ENCODE measurements at regions not wholly inside any gene's neighbourhood (a gene's known extent, or its start where the extent isn't known, plus 50 kb on each side); places are given as distances from the start of the nearest gene placed in this dataset.

DNA sequence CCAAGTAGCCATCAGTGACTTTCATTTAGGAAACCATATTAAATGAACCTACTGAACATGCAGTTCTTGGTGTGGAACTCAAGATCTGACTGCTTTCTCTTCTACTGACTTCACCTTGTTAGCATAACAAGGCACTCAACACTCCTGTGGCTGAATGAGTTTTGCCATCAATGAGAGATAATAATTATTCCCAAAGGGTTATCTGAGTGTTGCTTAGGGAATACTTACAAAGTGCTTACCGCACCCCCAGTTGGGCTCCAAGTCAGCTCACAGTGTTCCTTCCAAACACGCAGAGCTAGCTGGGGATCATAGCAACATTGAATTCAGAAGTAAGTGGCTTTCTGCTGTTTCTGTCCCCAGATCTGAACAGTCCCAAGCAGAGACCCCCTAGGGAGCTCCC, 182.9 kb downstream of the SREK1 start:
- TF ChIP-seq, protein P1, sequence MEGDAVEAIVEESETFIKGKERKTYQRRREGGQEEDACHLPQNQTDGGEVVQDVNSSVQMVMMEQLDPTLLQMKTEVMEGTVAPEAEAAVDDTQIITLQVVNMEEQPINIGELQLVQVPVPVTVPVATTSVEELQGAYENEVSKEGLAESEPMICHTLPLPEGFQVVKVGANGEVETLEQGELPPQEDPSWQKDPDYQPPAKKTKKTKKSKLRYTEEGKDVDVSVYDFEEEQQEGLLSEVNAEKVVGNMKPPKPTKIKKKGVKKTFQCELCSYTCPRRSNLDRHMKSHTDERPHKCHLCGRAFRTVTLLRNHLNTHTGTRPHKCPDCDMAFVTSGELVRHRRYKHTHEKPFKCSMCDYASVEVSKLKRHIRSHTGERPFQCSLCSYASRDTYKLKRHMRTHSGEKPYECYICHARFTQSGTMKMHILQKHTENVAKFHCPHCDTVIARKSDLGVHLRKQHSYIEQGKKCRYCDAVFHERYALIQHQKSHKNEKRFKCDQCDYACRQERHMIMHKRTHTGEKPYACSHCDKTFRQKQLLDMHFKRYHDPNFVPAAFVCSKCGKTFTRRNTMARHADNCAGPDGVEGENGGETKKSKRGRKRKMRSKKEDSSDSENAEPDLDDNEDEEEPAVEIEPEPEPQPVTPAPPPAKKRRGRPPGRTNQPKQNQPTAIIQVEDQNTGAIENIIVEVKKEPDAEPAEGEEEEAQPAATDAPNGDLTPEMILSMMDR (IDR thresholded peaks at IDR 0.05), result no peak
- no peak for TF ChIP-seq POLR2A (IDR thresholded peaks at IDR 0.05)
- intact Hi-C loops (cut with DNase I; ENCODE audit: low total_unique reads), result no loop called here

DNA sequence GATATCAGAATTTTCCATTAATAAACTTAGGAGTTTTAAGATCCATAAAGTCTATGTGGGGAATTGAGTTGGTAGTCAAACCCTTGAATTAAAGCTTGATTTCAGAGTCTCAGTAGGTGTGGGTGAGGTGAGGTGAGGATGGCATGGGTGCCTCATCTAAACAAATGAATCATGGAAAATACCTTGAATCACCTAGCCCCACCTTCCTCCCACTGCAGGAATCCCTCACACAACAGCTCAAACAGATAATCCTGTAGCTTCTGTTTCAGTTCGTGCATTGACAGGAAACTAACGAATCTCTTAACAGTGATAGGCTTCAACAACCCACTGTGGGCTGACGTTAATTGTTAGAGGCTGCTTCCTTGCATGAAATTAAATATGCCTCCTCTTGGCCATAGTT, 185.0 kb downstream of the SREK1 start:
- intact Hi-C loops (cut with DNase I; ENCODE audit: low total_unique reads), result no loop called here
- TF ChIP-seq, protein P1 (IDR thresholded peaks at IDR 0.05), result no peak
- TF ChIP-seq POLR2A (IDR thresholded peaks at IDR 0.05), result no peak
- no peaks in the 10 kb centered on the region for H3K4me1 ChIP-seq
- no peaks in the 10 kb centered on the region for H3K36me3 ChIP-seq
- H3K27me3 ChIP-seq, result no peaks in the 10 kb centered on the region
- no peak for DNase-seq
- H3K27ac ChIP-seq, result no peak overlapping the region
- no peaks in the 10 kb centered on the region for H3K9me3 ChIP-seq
- H3K4me3 ChIP-seq, result no peak overlapping the region

More for the DNA sequence above, 182.9 kb downstream of the SREK1 start:
- Histone ChIP-seq H3K27me3 (no peaks in the 10 kb centered on the region), H3K9me3 (no peaks in the 10 kb centered on the region), H3K36me3 (no peaks in the 10 kb centered on the region), H3K27ac (no peak overlapping the region), H3K4me3 (no peak overlapping the region), H3K4me1 (no peaks in the 10 kb centered on the region)
- no peak for DNase-seq

DNA sequence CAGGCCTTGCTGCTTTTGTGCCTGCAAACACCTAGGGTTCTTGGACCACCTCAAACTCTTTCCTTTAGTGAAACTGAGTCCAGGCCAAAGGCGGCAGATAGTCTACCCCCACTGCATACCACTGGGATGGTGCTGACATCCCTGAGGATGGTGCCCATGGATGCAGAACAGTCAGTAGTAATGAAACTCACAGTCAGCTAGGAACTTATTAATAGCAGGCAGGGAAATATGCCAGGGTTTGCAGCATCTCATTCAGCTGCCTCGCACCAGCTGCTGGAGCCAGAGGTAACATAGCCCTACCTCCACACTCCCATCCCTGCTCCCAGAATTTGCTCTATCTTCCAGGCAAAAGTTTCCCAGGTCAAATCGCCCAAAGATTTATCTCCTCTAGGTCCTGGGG, 189.1 kb downstream of the SREK1 start:
- Histone ChIP-seq H3K4me1 (no peaks in the 10 kb centered on the region), H3K36me3 (no peaks in the 10 kb centered on the region), H3K27me3 (no peaks in the 10 kb centered on the region), H3K9me3 (no peaks in the 10 kb centered on the region), H3K27ac (no peak overlapping the region), H3K4me3 (no peak overlapping the region)
- intact Hi-C loops (cut with DNase I; ENCODE audit: low total_unique reads), result no loop called here
- DNase-seq, result no peak
- TF ChIP-seq, protein P1 (IDR thresholded peaks at IDR 0.05), result no peak
- no peak for TF ChIP-seq POLR2A (IDR thresholded peaks at IDR 0.05)

DNA sequence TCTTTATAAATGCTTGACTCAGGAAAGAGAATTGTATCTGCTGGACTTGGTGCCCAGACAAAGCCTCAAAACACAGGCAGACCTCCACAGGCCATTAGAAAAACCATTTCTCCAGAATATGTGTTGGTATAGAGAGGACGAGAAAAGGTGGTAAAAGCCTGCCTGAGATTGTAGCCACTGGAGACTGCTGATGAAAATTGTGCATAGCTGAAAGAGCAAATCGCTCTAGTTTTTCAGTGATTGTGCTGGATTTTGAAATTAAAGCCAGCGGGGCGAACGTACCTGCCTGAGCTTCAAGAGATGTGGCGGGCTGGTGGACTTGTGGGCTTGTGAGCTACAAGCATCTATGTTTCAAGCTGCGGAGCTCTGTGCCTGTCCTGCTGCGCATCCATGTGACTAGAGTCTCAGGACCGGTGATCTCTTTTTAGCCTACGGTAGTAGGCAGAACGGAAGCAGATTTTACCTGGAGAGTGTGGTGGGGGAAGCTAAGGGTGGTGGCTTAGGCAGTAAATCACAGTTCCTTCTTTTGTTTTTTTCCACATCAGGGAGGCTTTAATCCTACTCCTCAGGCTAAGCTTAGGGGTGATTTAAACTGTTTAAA, 193.6 kb downstream of the SREK1 start:
- H3K4me1 ChIP-seq, result no peaks in the 10 kb centered on the region
- TF ChIP-seq POLR2A (IDR thresholded peaks at IDR 0.05), result no peak
- TF ChIP-seq, protein P1 (IDR thresholded peaks at IDR 0.05), result no peak
- intact Hi-C loops (cut with DNase I; ENCODE audit: low total_unique reads), result no loop called here
- H3K27ac ChIP-seq, result no peak overlapping the region
- H3K27me3 ChIP-seq, result no peaks in the 10 kb centered on the region
- no peak overlapping the region for H3K4me3 ChIP-seq
- DNase-seq, result no peak
- no peaks in the 10 kb centered on the region for H3K36me3 ChIP-seq
- no peaks in the 10 kb centered on the region for H3K9me3 ChIP-seq

DNA sequence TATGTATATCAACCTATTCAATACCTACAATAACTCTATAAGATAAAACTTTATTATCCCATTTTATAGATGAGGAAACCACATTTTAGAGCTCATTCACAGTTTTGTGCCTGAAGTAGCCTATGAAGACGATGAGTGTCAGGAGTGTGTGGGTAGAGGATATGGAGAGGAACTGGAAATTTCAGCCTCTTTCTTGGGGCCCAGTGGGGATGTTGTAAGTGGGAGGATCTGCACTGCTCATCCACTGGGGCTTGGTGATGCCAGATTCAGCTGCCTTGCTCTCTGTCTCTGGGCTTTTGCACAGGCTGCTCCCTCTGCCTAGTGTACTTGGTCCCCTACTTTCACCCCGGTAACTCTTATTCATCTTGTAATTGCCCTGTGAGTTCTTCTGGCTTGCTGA, 194.7 kb downstream of the SREK1 start:
- H3K4me3 ChIP-seq, result no peak overlapping the region
- no peak overlapping the region for H3K27ac ChIP-seq
- TF ChIP-seq, protein P1 (IDR thresholded peaks at IDR 0.05), result no peak
- no peak for TF ChIP-seq POLR2A (IDR thresholded peaks at IDR 0.05)
- no peak for DNase-seq
- H3K36me3 ChIP-seq, result no peaks in the 10 kb centered on the region
- intact Hi-C loops (cut with DNase I; ENCODE audit: low total_unique reads), result no loop called here
- H3K27me3 ChIP-seq, result no peaks in the 10 kb centered on the region
- no peaks in the 10 kb centered on the region for H3K9me3 ChIP-seq
- H3K4me1 ChIP-seq, result no peaks in the 10 kb centered on the region

Data from uterus (tissue), 3 donors.